HEK293 (cell line): ENCODE measurements at regions not wholly inside any gene's neighbourhood (a gene's known extent, or its start where the extent isn't known, plus 50 kb on each side); places are given as distances from the start of the nearest gene placed in this dataset.

Experiments
- CTCF ChIA-PET: fragments of 350-600 bp; formaldehyde crosslinking; extraction: SDS; loops from one replicate; lab custom pipeline; 2021; ENCODE audit warnings: antibody characterized with exemption; lab: Yijun Ruan, JAX
- POLR2A ChIA-PET: fragments of 300-600 bp; formaldehyde crosslinking; extraction: SDS; loops from one replicate; lab custom pipeline; 2020; ENCODE audit warnings: antibody characterized with exemption, inconsistent platforms; lab: Yijun Ruan, JAX
- H3K27ac ChIP-seq: fragments of 200-500 bp; sonication (Bioruptor generic); 2 replicates; pipeline ENCODE4 v1.5.1; 2014; ENCODE audit warnings: low read depth, low read length, control low read depth, inconsistent platforms; ENCODE audit errors: extremely low read depth
- H3K36me3 ChIP-seq, 2 experiments: fragments of 200-500 bp in 1 of 2; sonication (Bioruptor generic) in 1 of 2; 1 replicate in 1 of 2; 2 replicates in 1 of 2; pipeline ENCODE4 v1.5.1; 2014 to 2017; ENCODE audit warnings: inconsistent platforms in 2 of 2, low read length in 2 of 2; ENCODE audit not compliant: control insufficient read depth in 2 of 2, insufficient read depth in 1 of 2
- H3K4me1 ChIP-seq: fragments of 200-500 bp; sonication (Bioruptor generic); 2 replicates; pipeline ENCODE4 v1.5.1; 2014; ENCODE audit warnings: mild to moderate bottlenecking, low read length, inconsistent platforms; ENCODE audit not compliant: control insufficient read depth, insufficient read depth
- H3K4me3 ChIP-seq: 2 replicates; pipeline ENCODE4 v1.5.1; 2011; ENCODE audit warnings: low read depth, mild to moderate bottlenecking, control low read depth, low read length, moderate library complexity
- H3K9me3 ChIP-seq: fragments of 200-500 bp; sonication (Bioruptor generic); 2 replicates; pipeline ENCODE4 v1.5.1; 2014; ENCODE audit warnings: low read depth, low read length, inconsistent platforms; ENCODE audit not compliant: control insufficient read depth, insufficient read depth
- HOXC10 ChIP-seq: sonication (generic); formaldehyde crosslinking; IDR thresholded peaks from 2 replicates; pipeline ENCODE4 v1.8.1; 2023; ENCODE audit warnings: mild to moderate bottlenecking, missing genetic modification reagents
- HOXD13 ChIP-seq: sonication (generic); formaldehyde crosslinking; IDR thresholded peaks from 2 replicates; pipeline ENCODE4 v1.8.0; 2022; ENCODE audit warnings: missing genetic modification reagents, borderline replicate concordance
- KLF9 ChIP-seq: fragments of 450-650 bp; formaldehyde crosslinking; IDR thresholded peaks from 2 replicates; pipeline ENCODE4 v1.5.1; 2016; ENCODE audit warnings: missing biosample characterization, missing genetic modification characterization, low read depth
- RBAK ChIP-seq: fragments of 450-650 bp; formaldehyde crosslinking; IDR thresholded peaks from 2 replicates; pipeline ENCODE4 v1.5.1; 2016; ENCODE audit warnings: missing biosample characterization, missing genetic modification characterization
- SALL2 ChIP-seq: fragments of 450-650 bp; formaldehyde crosslinking; IDR thresholded peaks from 2 replicates; pipeline ENCODE4 v1.5.0; 2017; ENCODE audit warnings: missing biosample characterization, mild to moderate bottlenecking, missing genetic modification characterization, borderline replicate concordance
- ZBTB21 ChIP-seq: fragments of 450-650 bp; formaldehyde crosslinking; IDR thresholded peaks from 2 replicates; pipeline ENCODE4 v1.5.1; 2017; ENCODE audit warnings: missing biosample characterization, missing genetic modification characterization
- ZBTB49 ChIP-seq: fragments of 450-650 bp; formaldehyde crosslinking; IDR thresholded peaks from 2 replicates; pipeline ENCODE4 v1.5.1; 2016; ENCODE audit warnings: missing biosample characterization, missing genetic modification characterization, low read depth
- ZNF341 ChIP-seq: fragments of 450-650 bp; formaldehyde crosslinking; IDR thresholded peaks from 2 replicates; pipeline ENCODE4; 2016; ENCODE audit warnings: low read depth, missing biosample characterization, missing genetic modification characterization
- ZNF391 ChIP-seq: fragments of 450-650 bp; formaldehyde crosslinking; IDR thresholded peaks from 2 replicates; pipeline ENCODE4 v1.5.1; 2016; ENCODE audit warnings: low read depth, missing biosample characterization, missing genetic modification characterization, borderline replicate concordance
- ZNF398 ChIP-seq: fragments of 450-650 bp; formaldehyde crosslinking; IDR thresholded peaks from 2 replicates; pipeline ENCODE4 v1.5.1; 2017; ENCODE audit warnings: missing biosample characterization, missing genetic modification characterization
- ZNF416 ChIP-seq: fragments of 450-650 bp; formaldehyde crosslinking; IDR thresholded peaks from 2 replicates; pipeline ENCODE4 v1.5.1; 2016; ENCODE audit warnings: missing biosample characterization, missing genetic modification characterization
- ZNF501 ChIP-seq: fragments of 450-650 bp; formaldehyde crosslinking; IDR thresholded peaks from 2 replicates; pipeline ENCODE4 v1.5.1; 2016; ENCODE audit warnings: missing biosample characterization, missing genetic modification characterization
- TF ChIP-seq, protein P1 (sequence below): fragments of 450-650 bp; formaldehyde crosslinking; IDR thresholded peaks from 2 replicates; pipeline ENCODE4 v1.5.1; 2016; ENCODE audit warnings: missing biosample characterization, missing genetic modification characterization
- TF ChIP-seq, protein P2 (sequence below): fragments of 450-650 bp; formaldehyde crosslinking; IDR thresholded peaks from 2 replicates; pipeline ENCODE4 v1.5.1; 2016; ENCODE audit warnings: missing biosample characterization, missing genetic modification characterization
- TF ChIP-seq, protein P3 (sequence below): fragments of 450-650 bp; formaldehyde crosslinking; IDR thresholded peaks from 2 replicates; pipeline ENCODE4 v1.5.1; 2016; ENCODE audit warnings: missing biosample characterization, missing genetic modification characterization

DNA sequence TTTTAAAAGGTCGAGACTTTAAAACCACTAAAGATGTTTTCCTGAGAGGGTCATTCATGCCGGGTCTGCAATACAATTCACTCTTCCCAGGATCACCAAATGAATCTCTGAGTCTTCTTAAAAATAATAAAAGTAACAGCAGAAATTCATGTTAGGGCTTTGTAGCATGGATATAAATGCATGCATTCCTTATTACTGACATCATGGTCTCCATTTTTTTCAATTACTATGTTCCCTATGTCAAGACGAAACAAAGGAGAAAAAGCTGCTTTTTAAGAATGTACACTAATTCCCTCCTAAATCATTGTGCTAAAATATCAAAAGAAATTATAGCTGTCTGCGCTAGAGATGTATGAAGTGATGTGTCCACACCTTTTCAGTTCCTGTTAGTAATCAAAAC, 789.9 kb upstream of the LRRC4C start:
- ChIA-PET POLR2A (no interaction called here), CTCF (no interaction called here)
- TF ChIP-seq, protein P1, sequence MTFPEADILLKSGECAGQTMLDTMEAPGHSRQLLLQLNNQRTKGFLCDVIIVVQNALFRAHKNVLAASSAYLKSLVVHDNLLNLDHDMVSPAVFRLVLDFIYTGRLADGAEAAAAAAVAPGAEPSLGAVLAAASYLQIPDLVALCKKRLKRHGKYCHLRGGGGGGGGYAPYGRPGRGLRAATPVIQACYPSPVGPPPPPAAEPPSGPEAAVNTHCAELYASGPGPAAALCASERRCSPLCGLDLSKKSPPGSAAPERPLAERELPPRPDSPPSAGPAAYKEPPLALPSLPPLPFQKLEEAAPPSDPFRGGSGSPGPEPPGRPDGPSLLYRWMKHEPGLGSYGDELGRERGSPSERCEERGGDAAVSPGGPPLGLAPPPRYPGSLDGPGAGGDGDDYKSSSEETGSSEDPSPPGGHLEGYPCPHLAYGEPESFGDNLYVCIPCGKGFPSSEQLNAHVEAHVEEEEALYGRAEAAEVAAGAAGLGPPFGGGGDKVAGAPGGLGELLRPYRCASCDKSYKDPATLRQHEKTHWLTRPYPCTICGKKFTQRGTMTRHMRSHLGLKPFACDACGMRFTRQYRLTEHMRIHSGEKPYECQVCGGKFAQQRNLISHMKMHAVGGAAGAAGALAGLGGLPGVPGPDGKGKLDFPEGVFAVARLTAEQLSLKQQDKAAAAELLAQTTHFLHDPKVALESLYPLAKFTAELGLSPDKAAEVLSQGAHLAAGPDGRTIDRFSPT (tag by site-specific recombination), result no peak
- TF ChIP-seq KLF9 (tag by site-specific recombination), result no peak
- no peak for TF ChIP-seq ZNF391 (tag by site-specific recombination)
- TF ChIP-seq ZNF398, result no peak
- TF ChIP-seq HOXD13 (CRISPR knock-in tag), result no peak
- TF ChIP-seq RBAK (tag by site-specific recombination), result no peak
- H3K9me3 ChIP-seq, result no peaks in the 10 kb centered on the region
- no peak overlapping the region for H3K4me3 ChIP-seq
- H3K4me1 ChIP-seq, result no peaks in the 10 kb centered on the region
- no peak overlapping the region for H3K27ac ChIP-seq
- H3K36me3 ChIP-seq, result no peaks in the 10 kb centered on the region

- Histone ChIP-seq H3K4me1 (no peaks in the 10 kb centered on the region), H3K4me3 (no peak overlapping the region), H3K9me3 (no peaks in the 10 kb centered on the region), H3K27ac (no peak overlapping the region), H3K36me3 (no peaks in the 10 kb centered on the region)
- CTCF ChIA-PET, result no interaction called here
- TF ChIP-seq, protein P2, sequence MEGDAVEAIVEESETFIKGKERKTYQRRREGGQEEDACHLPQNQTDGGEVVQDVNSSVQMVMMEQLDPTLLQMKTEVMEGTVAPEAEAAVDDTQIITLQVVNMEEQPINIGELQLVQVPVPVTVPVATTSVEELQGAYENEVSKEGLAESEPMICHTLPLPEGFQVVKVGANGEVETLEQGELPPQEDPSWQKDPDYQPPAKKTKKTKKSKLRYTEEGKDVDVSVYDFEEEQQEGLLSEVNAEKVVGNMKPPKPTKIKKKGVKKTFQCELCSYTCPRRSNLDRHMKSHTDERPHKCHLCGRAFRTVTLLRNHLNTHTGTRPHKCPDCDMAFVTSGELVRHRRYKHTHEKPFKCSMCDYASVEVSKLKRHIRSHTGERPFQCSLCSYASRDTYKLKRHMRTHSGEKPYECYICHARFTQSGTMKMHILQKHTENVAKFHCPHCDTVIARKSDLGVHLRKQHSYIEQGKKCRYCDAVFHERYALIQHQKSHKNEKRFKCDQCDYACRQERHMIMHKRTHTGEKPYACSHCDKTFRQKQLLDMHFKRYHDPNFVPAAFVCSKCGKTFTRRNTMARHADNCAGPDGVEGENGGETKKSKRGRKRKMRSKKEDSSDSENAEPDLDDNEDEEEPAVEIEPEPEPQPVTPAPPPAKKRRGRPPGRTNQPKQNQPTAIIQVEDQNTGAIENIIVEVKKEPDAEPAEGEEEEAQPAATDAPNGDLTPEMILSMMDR (tag by site-specific recombination), result no peak
- TF ChIP-seq ZNF416 (tag by site-specific recombination) (no peak), ZNF341 (no peak), ZNF501 (tag by site-specific recombination) (no peak), HOXC10 (CRISPR knock-in tag) (no peak), ZBTB49 (tag by site-specific recombination) (no peak), SALL2 (tag by site-specific recombination) (no peak), ZBTB21 (no peak)
- TF ChIP-seq, protein P3, sequence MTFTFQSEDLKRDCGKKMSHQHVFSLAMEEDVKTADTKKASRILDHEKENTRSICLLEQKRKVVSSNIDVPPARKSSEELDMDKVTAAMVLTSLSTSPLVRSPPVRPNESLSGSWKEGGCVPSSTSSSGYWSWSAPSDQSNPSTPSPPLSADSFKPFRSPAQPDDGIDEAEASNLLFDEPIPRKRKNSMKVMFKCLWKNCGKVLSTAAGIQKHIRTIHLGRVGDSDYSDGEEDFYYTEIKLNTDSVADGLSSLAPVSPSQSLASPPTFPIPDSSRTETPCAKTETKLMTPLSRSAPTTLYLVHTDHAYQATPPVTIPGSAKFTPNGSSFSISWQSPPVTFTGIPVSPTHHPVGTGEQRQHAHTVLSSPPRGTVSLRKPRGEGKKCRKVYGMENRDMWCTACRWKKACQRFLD (tag by site-specific recombination), result no peak
- POLR2A ChIA-PET, result no interaction called here
Observed at GRCh38 chr11:42249956-42250355, 790.5 kb upstream of the LRRC4C start.
